GM19395 (cell line): ENCODE measurements at regions not wholly inside any gene's neighbourhood (a gene's known extent, or its start where the extent isn't known, plus 50 kb on each side); places are given as distances from the start of the nearest gene placed in this dataset.
A peak's percentile ranks its signal among the peaks of the same experiment; 100 is the strongest.

Source experiments
- ATAC-seq: cut with Tn5 transposase; IDR thresholded peaks from one replicate; pipeline ENCODE4 v1.9.1; 2021; ENCODE audit warnings: mild to moderate bottlenecking, moderate library complexity; ENCODE audit not compliant: unreplicated experiment

DNA sequence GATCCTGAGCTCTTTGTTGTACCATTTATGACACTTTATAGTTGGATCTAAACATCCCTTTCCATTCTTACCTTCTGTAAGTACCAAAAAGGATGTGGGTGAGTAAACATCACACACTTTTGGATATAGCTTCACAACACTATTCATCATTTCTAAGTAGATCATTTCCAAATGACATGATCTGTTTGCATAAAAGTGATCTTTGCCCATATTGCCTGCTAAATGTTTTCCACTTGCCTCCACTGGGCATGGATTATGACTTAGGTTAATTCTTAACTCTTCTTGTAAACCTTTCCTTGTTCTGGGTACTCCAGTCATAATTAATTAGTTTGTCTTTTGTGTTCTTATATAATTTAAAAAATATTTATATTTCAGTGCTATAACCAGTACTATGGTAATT lies 244.9 kb upstream of the AGA start:
- ATAC-seq, result no peak

GRCh38 chr4:177692907-177693306 lies 250.7 kb upstream of the AGA start:
- no peak for ATAC-seq

DNA sequence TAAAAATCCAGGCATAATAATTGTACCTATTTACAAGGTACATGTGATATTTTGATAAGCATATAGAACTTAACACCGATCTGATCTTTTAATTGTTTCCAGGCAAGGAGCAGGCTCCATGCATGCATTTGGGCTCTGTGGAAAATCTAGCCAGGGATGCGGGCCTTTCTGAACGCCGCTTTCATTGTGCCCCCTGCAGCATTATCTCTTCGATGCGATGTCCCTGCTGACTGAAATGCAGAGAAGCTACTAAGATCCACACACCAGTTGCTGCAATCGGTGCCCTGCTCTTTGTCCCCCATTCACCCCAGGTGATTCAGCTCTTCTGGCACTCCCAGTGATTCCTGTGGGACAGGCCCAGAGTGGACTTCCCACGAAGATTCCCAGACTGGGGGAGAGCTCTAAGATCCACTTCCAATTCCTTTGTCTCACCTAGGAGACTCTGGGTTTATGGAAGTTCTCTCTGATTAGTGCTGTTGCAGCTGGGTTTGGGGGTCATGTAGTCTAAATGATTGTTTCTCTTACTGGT lies 254.3 kb upstream of the AGA start:
- no peak for ATAC-seq

GRCh38 chr4:177699365-177700213 lies 257.4 kb upstream of the AGA start:
- no peak for ATAC-seq

- ATAC-seq, result no peak
Observed at GRCh38 chr4:177706916-177707315, 264.7 kb upstream of the AGA start.

GRCh38 chr4:177713454-177713853 lies 271.2 kb upstream of the AGA start:
- no peak for ATAC-seq

DNA sequence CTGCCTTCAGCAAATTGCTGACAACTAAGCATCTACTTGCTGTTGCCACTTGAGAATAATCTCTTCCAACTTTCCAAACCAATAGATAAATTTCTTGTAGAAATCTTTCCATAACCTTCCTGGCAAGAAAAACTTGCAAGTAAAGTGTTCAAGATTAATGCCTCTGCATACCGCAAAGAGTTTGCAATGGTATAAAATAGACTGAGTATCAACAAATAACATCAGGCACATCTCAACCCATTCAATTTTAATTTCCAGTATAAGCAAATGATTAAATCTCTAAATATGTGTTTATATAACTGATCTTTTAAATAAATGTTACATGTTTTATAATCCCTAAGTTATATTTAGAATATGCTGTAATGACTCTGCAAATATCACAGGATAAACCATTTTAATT lies 275.2 kb upstream of the AGA start:
- ATAC-seq, result no peak

- no peak for ATAC-seq
Observed at GRCh38 chr4:177718514-177718913, 276.3 kb upstream of the AGA start.

GRCh38 chr4:177726111-177726510 lies 283.9 kb upstream of the AGA start:
- no peak for ATAC-seq

- ATAC-seq, result no peak
Observed at GRCh38 chr4:177728361-177729152, 286.3 kb upstream of the AGA start.

- no peak for ATAC-seq
Observed at GRCh38 chr4:177729681-177730080, 287.4 kb upstream of the AGA start.

GRCh38 chr4:177737387-177737940 lies 295.2 kb upstream of the AGA start:
- no peak for ATAC-seq

DNA sequence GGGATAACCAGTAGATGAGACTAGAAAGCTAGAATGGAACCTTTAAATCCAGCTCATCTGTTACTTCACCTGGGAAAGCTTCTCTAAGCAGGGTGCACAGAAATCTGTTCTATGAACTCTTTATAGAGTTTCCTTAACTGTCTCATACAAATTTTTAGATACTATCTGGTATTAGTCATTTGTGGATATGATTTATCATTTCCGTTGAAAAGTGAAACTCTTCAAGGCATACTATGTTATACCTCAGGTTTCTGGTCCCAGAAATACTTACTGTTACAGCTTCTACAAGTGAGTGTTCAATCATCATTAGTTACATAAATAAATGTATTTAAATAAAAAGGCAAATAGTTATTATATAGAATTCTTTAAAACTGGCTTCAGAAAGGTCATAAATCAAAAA lies 298.3 kb upstream of the AGA start:
- ATAC-seq, result peak; percentile 69

DNA sequence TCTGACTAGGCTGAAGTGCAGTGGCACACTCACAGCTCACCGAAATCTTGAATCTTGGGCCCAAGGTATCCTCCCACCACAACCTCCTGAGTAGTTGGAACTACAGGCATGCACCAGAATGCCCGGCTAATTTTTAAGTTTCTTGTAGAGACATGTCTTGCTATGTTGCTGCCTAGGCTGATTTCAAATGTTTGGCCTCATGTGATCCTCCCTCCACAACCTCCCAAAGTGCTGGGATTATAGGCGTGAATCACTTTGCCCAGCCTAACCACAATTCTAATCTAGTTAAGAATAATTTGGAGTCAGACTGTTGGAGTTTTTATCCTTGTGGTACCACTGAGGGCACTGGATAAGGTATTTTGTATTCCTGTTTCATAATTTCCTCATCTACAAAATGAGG lies 317.5 kb upstream of the AGA start:
- no peak for ATAC-seq

DNA sequence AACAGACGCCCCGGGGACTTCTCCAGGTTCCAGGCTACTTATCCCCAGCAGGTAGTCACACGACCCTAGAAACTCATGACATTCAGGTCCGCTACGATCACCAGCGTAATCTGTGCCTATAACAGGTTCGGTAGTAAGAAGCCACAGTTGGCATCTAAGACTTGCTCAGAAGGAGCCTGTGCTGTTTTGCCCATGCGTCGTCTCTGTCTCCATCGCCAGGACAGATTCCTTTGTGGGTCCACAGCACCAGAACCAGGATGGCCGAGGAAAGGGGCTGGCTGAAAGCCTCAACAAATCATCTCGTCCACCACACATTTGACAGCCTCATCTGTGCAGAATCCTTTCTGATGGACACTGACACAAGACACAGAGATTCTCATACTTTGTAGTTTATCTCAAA lies 319.5 kb upstream of the AGA start:
- ATAC-seq, result no peak

- ATAC-seq, result no peak
Observed at GRCh38 chr4:177769155-177769554, 326.9 kb upstream of the AGA start.

- no peak for ATAC-seq
Observed at GRCh38 chr4:177770776-177771175, 328.5 kb upstream of the AGA start.

GRCh38 chr4:177771645-177772044 lies 329.4 kb upstream of the AGA start:
- ATAC-seq, result no peak

GRCh38 chr4:177778623-177779022 lies 336.4 kb upstream of the AGA start:
- peak; percentile 92 for ATAC-seq

DNA sequence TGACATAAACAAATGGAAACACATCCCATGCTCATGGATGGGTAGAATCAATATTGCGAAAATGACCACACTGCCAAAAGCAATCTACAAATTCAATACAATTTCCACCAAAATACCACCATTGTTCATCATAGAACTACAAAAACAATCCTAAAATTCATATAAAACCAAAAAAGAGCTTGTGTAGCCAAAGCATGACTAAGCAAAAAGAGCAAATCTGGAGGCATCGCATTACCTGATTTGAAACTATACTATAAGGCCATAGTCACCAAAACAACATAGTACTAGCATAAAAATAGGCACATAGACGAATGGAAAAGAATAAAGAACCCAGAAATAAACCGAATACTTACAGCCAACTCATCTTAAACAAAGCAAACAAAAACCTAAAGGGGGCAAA lies 342.8 kb upstream of the AGA start:
- ATAC-seq, result no peak

DNA sequence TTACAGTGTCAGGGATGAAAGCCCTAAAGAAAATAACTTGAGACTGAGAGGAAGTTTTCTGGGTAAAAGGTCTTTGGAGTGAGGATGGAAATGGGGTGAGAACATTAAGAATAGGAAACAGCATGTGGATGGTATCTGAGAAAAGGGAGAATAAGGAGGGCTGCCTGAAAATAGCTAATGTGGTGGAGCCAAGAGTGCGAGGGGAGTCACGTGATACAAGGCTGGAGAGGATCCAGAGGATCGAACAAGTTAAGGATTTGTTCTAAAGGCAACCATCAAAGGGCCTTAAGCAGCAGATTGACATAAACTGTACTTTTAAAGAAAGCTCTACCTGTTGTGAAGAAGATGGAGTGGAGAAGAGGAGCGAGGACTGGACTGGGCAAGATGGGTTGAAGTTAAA lies 347.4 kb upstream of the AGA start:
- no peak for ATAC-seq

DNA sequence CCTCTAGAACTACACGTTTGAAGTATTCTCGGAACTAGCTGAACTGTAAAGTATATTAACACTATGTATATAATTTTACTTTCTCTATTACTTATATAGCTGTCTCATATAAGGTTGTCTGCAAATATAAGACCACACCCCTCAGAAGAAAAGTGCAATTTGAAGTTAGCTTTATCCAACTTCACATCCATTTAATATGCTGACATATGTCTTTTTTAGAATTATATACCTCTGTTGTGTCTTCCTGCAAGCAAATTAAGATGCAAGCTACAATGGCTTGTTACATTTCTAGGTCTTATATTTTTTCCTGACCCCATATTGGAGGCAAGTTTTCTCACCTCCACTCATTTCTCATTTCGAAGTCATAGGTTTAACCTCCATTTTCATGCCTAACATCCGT lies 349.0 kb upstream of the AGA start:
- ATAC-seq, result no peak
